HepG2 (cell line): ENCODE measurements at regions not wholly inside any gene's neighbourhood (a gene's known extent, or its start where the extent isn't known, plus 50 kb on each side); places are given as distances from the start of the nearest gene placed in this dataset.

ENCODE experiments used
- ATAC-seq: fragments of 200-7000 bp; cut with Tn5 transposase; 3 replicates; pipeline ENCODE4 v1.9.1; 2020; ENCODE audit warnings: mild to moderate bottlenecking, moderate library complexity
- BruUV-seq: library from RNA; stranded (reverse); fragments of 400-500 nt; replicated peaks from 2 replicates; lab custom pipeline; 2021; lab: Mats Ljungman, UMichigan
- CTCF ChIA-PET: fragments of 300-600 bp; formaldehyde crosslinking; extraction: SDS; loops from one replicate; lab custom pipeline; 2021; ENCODE audit warnings: low total read pairs, inconsistent platforms, low intra/inter-chr PET ratio; lab: Yijun Ruan, JAX
- POLR2A ChIA-PET: fragments of 350-600 bp; sonication (Branson Sonifier 250); formaldehyde crosslinking; loops from one replicate; lab custom pipeline; 2020; ENCODE audit warnings: antibody characterized with exemption, inconsistent platforms; lab: Yijun Ruan, JAX
- DNase-seq: peaks from one replicate; pipeline ENCODE4 v3.0.0-alpha.2; 2015; ENCODE audit warnings: low spot score
- FAIRE-seq: peaks from 3 replicates; lab custom pipeline; 2011; peaks lifted over from hg19 to GRCh38; lab: Jason Lieb, UNC
- H2AFZ ChIP-seq: one replicate; pipeline ENCODE4 v1.6.1; 2011; ENCODE audit warnings: low read length, inconsistent platforms
- H3K27ac ChIP-seq: fragments of 300-600 bp; 3 replicates; pipeline ENCODE4 v1.8.0; 2011; ENCODE audit warnings: mixed run types, mild to moderate bottlenecking, mixed read lengths, low read length, inconsistent platforms; ENCODE audit not compliant: insufficient read depth; ENCODE audit errors: extremely low read length
- H3K27me3 ChIP-seq, 2 experiments: fragments of 200-600 bp in 1 of 2; 2 replicates in 1 of 2; 3 replicates in 1 of 2; pipeline versions ENCODE4 v1.6.0 to v1.8.0; 2011; ENCODE audit warnings: low read length in 2 of 2, mild to moderate bottlenecking in 2 of 2, moderate library complexity in 2 of 2, inconsistent platforms in 1 of 2; ENCODE audit not compliant: insufficient read depth in 2 of 2, control insufficient read depth in 1 of 2
- H3K36me3 ChIP-seq, 2 experiments: fragments of 200-600 bp in 1 of 2; replicated peaks in 1 of 2; 2 replicates in 1 of 2; 3 replicates in 1 of 2; pipeline versions ENCODE4 v1.5.1 to v1.8.0; 2011; ENCODE audit warnings: low read length in 2 of 2, inconsistent platforms in 1 of 2; ENCODE audit not compliant: insufficient read depth in 2 of 2, control insufficient read depth in 1 of 2
- H3K4me1 ChIP-seq: 2 replicates; pipeline ENCODE4 v1.5.1; 2012; ENCODE audit warnings: low read length, inconsistent platforms; ENCODE audit not compliant: insufficient read depth
- H3K4me2 ChIP-seq: 2 replicates; pipeline ENCODE4 v1.6.0; 2011; ENCODE audit warnings: low read depth, low read length, inconsistent platforms
- H3K4me3 ChIP-seq, 3 experiments: fragments of 200-600 bp in 1 of 3; sonication (generic), shearing (Covaris generic) in 1 of 3; replicated peaks in 1 of 3; 2 replicates each; pipeline ENCODE4 v1.5.1; 2011 to 2016; ENCODE audit warnings: low read length in 3 of 3, inconsistent platforms in 2 of 3, low read depth in 2 of 3, mild to moderate bottlenecking in 2 of 3, control low read depth in 1 of 3, mixed read lengths in 1 of 3; ENCODE audit not compliant: insufficient read depth in 1 of 3
- H3K79me2 ChIP-seq: one replicate; pipeline ENCODE4 v1.6.1; 2011; ENCODE audit warnings: low read length, inconsistent platforms; ENCODE audit not compliant: insufficient read depth
- H3K9ac ChIP-seq: 2 replicates; pipeline ENCODE4 v1.6.0; 2011; ENCODE audit warnings: mild to moderate bottlenecking, low read depth, low read length, inconsistent platforms; ENCODE audit not compliant: insufficient read depth
- H3K9me3 ChIP-seq: 2 replicates; pipeline ENCODE4 v1.5.1; 2012; ENCODE audit warnings: mild to moderate bottlenecking, low read length
- H4K20me1 ChIP-seq: 2 replicates; pipeline ENCODE4 v1.6.0; 2011; ENCODE audit warnings: inconsistent platforms, mild to moderate bottlenecking, low read length, moderate library complexity; ENCODE audit not compliant: insufficient read depth
- ARID2 ChIP-seq: sonication (generic); formaldehyde crosslinking; IDR thresholded peaks from 2 replicates; pipeline ENCODE4 v1.8.1; 2022; ENCODE audit warnings: mild to moderate bottlenecking, missing genetic modification reagents, borderline replicate concordance
- LCORL ChIP-seq, 2 experiments: fragments of 450-650 bp in 1 of 2; sonication (generic) in 1 of 2; formaldehyde crosslinking in 1 of 2; IDR thresholded peaks; 2 replicates each; pipeline versions ENCODE4 v1.5.0 to v1.6.1; 2017 to 2020; ENCODE audit warnings: antibody characterized with exemption in 1 of 2, missing genetic modification reagents in 1 of 2
- MTF2 ChIP-seq: sonication (generic); formaldehyde crosslinking; IDR thresholded peaks from 2 replicates; pipeline ENCODE4 v1.5.0; 2020; ENCODE audit warnings: missing genetic modification reagents, borderline replicate concordance
- NONO ChIP-seq, 2 experiments: fragments of 450-650 bp in 1 of 2; sonication (generic) in 1 of 2; formaldehyde crosslinking in 1 of 2; IDR thresholded peaks in 1 of 2; conservative IDR thresholded peaks in 1 of 2; 2 replicates each; pipeline versions ENCODE4 v1.6.1 to v1.8.0; 2017 to 2022; ENCODE audit warnings: mild to moderate bottlenecking in 1 of 2, missing genetic modification reagents in 1 of 2, moderate library complexity in 1 of 2
- PAX8 ChIP-seq: sonication (generic); formaldehyde crosslinking; IDR thresholded peaks from 2 replicates; pipeline ENCODE4 v1.8.0; 2022; ENCODE audit warnings: mild to moderate bottlenecking, missing genetic modification reagents, borderline replicate concordance
- RAD51 ChIP-seq: fragments of 450-650 bp; IDR thresholded peaks from 2 replicates; pipeline ENCODE4 v1.6.1; 2016; ENCODE audit warnings: borderline replicate concordance
- SSRP1 ChIP-seq: IDR thresholded peaks from 2 replicates; pipeline ENCODE4 v1.6.1; 2016; ENCODE audit warnings: control low read depth
- ZNF230 ChIP-seq: sonication (generic); formaldehyde crosslinking; IDR thresholded peaks from 2 replicates; pipeline ENCODE4 v1.4.0; 2020; ENCODE audit warnings: mild to moderate bottlenecking, missing genetic modification reagents
- ZNF3 ChIP-seq: IDR thresholded peaks from 2 replicates; pipeline ENCODE4 v1.7.0; 2017; ENCODE audit warnings: inconsistent platforms
- ZNF749 ChIP-seq: sonication (generic); formaldehyde crosslinking; IDR thresholded peaks from 2 replicates; pipeline ENCODE4 v1.8.0; 2022; ENCODE audit warnings: mild to moderate bottlenecking, missing genetic modification reagents, moderate library complexity, borderline replicate concordance
- ZNF772 ChIP-seq: sonication (generic); formaldehyde crosslinking; IDR thresholded peaks from 2 replicates; pipeline ENCODE4 v1.5.0; 2020; ENCODE audit warnings: mild to moderate bottlenecking, missing genetic modification reagents
- ZNF883 ChIP-seq: sonication (generic); formaldehyde crosslinking; IDR thresholded peaks from 2 replicates; pipeline ENCODE4 v1.5.1; 2020; ENCODE audit warnings: mild to moderate bottlenecking, missing genetic modification reagents; ENCODE audit errors: not compliant biosample characterization
- ZSCAN25 ChIP-seq: sonication (generic); formaldehyde crosslinking; IDR thresholded peaks from 2 replicates; pipeline ENCODE4 v1.8.0; 2022; ENCODE audit warnings: mild to moderate bottlenecking, missing genetic modification reagents
- in situ Hi-C: cut with HindIII; loops from 2 replicates; pipeline ENCODE4 v1.10.0; 2017; ENCODE audit warnings: low pct_unique_long_range_greater_than_20kb; ENCODE audit not compliant: extremely low pct_ligation_motif_present
- intact Hi-C: fragments of 100-400 bp; cut with micrococcal nuclease; formaldehyde crosslinking; loops from one replicate; pipeline ENCODE4 v1.10.0; 2022; ENCODE audit not compliant: unreplicated experiment
- TF ChIP-seq, protein P1 (sequence below): sonication (generic); formaldehyde crosslinking; IDR thresholded peaks from 2 replicates; pipeline ENCODE4 v1.8.0; 2022; ENCODE audit warnings: low read depth, missing genetic modification reagents
- TF ChIP-seq, protein P2 (sequence below): sonication (generic); formaldehyde crosslinking; IDR thresholded peaks from 2 replicates; pipeline ENCODE4 v1.5.1; 2020; ENCODE audit warnings: mild to moderate bottlenecking, missing genetic modification reagents, borderline replicate concordance
- TF ChIP-seq, protein P3 (sequence below): sonication (generic); formaldehyde crosslinking; IDR thresholded peaks from 2 replicates; pipeline ENCODE4 v1.5.0; 2020; ENCODE audit warnings: mild to moderate bottlenecking, missing genetic modification reagents, moderate library complexity

DNA sequence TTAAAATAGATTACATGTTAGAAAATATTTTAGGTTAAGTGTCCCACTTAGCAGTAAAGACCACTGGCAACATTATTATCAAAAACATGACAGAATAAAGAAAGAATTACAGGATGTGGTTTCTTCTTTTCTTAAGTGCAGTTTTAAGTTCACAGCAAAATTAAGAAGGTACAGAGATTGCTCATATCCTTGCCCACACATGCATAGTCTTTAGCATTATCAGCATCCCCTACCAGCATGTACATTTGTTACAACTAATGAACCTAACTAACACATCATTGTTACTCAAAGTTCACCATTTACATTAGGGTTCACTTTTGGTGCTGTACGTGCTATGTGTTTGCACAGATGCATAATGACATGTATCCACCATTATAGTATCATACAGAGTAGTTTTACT is 837.7 kb upstream of the CDH9 start (continued):
- TF ChIP-seq, protein P1, sequence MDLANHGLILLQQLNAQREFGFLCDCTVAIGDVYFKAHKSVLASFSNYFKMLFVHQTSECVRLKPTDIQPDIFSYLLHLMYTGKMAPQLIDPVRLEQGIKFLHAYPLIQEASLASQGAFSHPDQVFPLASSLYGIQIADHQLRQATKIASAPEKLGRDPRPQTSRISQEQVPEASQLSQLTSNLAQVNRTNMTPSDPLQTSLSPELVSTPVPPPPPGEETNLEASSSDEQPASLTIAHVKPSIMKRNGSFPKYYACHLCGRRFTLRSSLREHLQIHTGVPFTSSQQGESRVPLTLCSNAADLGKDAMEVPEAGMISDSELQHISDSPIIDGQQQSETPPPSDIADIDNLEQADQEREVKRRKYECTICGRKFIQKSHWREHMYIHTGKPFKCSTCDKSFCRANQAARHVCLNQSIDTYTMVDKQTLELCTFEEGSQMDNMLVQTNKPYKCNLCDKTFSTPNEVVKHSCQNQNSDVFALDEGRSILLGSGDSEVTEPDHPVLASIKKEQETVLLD (CRISPR knock-in tag) = no peak
- TF ChIP-seq PAX8 (CRISPR knock-in tag) = no peak

DNA sequence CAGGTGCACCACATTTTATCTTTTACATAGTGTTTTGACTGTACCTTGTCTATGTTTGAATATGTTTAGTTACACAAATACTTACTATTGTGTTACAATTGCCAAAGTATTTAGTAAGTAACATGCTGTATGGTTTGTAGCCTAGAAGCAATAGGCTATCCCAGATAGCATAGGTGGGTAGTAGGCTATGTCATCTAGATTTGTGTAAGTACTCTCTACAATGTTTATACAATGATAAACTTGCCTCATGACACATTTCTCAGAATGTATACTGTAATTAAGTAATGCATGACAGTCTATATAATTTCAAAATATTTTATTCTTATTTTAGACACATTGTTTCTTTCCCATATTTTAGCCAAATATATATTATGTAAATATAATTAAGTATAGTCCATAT is 836.8 kb upstream of the CDH9 start:
- H3K9ac ChIP-seq = no peak overlapping the region
- no peaks in the 10 kb centered on the region for H3K27me3 ChIP-seq
- H4K20me1 ChIP-seq = no peaks in the 10 kb centered on the region
- FAIRE-seq (no peak), DNase-seq (no peak), ATAC-seq (no peak)
- no peak overlapping the region for H2AFZ ChIP-seq
- H3K36me3 ChIP-seq = no peaks in the 10 kb centered on the region
- no peaks in the 10 kb centered on the region for H3K9me3 ChIP-seq
- no peak overlapping the region for H3K27ac ChIP-seq
- H3K79me2 ChIP-seq = no peaks in the 10 kb centered on the region
- POLR2A ChIA-PET = no interaction called here
- no peaks in the 10 kb centered on the region for H3K4me1 ChIP-seq
- H3K4me2 ChIP-seq = no peak overlapping the region
- no peak overlapping the region for H3K4me3 ChIP-seq
- intact Hi-C loops = no loop called here
- in situ Hi-C loops = no loop called here
- CTCF ChIA-PET = no interaction called here
- no TSS peak for BruUV-seq
- no peak for TF ChIP-seq ZNF883 (CRISPR knock-in tag)
- TF ChIP-seq, protein P2, sequence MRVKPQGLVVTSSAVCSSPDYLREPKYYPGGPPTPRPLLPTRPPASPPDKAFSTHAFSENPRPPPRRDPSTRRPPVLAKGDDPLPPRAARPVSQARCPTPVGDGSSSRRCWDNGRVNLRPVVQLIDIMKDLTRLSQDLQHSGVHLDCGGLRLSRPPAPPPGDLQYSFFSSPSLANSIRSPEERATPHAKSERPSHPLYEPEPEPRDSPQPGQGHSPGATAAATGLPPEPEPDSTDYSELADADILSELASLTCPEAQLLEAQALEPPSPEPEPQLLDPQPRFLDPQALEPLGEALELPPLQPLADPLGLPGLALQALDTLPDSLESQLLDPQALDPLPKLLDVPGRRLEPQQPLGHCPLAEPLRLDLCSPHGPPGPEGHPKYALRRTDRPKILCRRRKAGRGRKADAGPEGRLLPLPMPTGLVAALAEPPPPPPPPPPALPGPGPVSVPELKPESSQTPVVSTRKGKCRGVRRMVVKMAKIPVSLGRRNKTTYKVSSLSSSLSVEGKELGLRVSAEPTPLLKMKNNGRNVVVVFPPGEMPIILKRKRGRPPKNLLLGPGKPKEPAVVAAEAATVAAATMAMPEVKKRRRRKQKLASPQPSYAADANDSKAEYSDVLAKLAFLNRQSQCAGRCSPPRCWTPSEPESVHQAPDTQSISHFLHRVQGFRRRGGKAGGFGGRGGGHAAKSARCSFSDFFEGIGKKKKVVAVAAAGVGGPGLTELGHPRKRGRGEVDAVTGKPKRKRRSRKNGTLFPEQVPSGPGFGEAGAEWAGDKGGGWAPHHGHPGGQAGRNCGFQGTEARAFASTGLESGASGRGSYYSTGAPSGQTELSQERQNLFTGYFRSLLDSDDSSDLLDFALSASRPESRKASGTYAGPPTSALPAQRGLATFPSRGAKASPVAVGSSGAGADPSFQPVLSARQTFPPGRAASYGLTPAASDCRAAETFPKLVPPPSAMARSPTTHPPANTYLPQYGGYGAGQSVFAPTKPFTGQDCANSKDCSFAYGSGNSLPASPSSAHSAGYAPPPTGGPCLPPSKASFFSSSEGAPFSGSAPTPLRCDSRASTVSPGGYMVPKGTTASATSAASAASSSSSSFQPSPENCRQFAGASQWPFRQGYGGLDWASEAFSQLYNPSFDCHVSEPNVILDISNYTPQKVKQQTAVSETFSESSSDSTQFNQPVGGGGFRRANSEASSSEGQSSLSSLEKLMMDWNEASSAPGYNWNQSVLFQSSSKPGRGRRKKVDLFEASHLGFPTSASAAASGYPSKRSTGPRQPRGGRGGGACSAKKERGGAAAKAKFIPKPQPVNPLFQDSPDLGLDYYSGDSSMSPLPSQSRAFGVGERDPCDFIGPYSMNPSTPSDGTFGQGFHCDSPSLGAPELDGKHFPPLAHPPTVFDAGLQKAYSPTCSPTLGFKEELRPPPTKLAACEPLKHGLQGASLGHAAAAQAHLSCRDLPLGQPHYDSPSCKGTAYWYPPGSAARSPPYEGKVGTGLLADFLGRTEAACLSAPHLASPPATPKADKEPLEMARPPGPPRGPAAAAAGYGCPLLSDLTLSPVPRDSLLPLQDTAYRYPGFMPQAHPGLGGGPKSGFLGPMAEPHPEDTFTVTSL (CRISPR knock-in tag) = no peak
- TF ChIP-seq RAD51 = no peak
- TF ChIP-seq ZNF749 (CRISPR knock-in tag) = no peak
- no peak for TF ChIP-seq ZNF772
- TF ChIP-seq ZSCAN25 (CRISPR knock-in tag) = no peak
- TF ChIP-seq NONO (IDR thresholded peaks at IDR 0.05) = no peak
- TF ChIP-seq NONO (CRISPR knock-in tag; conservative IDR thresholded peaks at IDR 0.05) = no peak
- TF ChIP-seq LCORL (IDR thresholded peaks at IDR 0.05) = no peak
- no peak for TF ChIP-seq LCORL (CRISPR knock-in tag; IDR thresholded peaks at IDR 0.05)
- TF ChIP-seq SSRP1 (CRISPR knock-in tag) = no peak
- no peak for TF ChIP-seq MTF2 (CRISPR knock-in tag)
- TF ChIP-seq ARID2 = no peak
- TF ChIP-seq, protein P3, sequence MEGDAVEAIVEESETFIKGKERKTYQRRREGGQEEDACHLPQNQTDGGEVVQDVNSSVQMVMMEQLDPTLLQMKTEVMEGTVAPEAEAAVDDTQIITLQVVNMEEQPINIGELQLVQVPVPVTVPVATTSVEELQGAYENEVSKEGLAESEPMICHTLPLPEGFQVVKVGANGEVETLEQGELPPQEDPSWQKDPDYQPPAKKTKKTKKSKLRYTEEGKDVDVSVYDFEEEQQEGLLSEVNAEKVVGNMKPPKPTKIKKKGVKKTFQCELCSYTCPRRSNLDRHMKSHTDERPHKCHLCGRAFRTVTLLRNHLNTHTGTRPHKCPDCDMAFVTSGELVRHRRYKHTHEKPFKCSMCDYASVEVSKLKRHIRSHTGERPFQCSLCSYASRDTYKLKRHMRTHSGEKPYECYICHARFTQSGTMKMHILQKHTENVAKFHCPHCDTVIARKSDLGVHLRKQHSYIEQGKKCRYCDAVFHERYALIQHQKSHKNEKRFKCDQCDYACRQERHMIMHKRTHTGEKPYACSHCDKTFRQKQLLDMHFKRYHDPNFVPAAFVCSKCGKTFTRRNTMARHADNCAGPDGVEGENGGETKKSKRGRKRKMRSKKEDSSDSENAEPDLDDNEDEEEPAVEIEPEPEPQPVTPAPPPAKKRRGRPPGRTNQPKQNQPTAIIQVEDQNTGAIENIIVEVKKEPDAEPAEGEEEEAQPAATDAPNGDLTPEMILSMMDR (CRISPR knock-in tag) = no peak
- no peak for TF ChIP-seq ZNF230 (CRISPR knock-in tag)
- TF ChIP-seq ZNF3 (CRISPR knock-in tag) = no peak
